ENCODE measurements at regions not wholly inside any gene's neighbourhood (a gene's known extent, or its start where the extent isn't known, plus 50 kb on each side); places are given as distances from the start of the nearest gene placed in this dataset.

- DNase-seq (ENCODE audit: low read depth): no peak
Measured at GRCh38 chr4:67234296-67234695, 311.0 kb downstream of the CENPC start.

GRCh38 chr4:67229148-67229547, 316.2 kb downstream of the CENPC start:
- DNase-seq (ENCODE audit: low read depth): no peak

GRCh38 chr4:67220861-67221260, 324.4 kb downstream of the CENPC start:
- no peak for DNase-seq (ENCODE audit: low read depth)

- no peak for DNase-seq (ENCODE audit: low read depth)
Measured at GRCh38 chr4:67218883-67219282, 326.4 kb downstream of the CENPC start.

GRCh38 chr4:67207941-67208441, 337.3 kb downstream of the CENPC start:
- no peak for DNase-seq (ENCODE audit: low read depth)

- no peak for DNase-seq (ENCODE audit: low read depth)
Measured at GRCh38 chr4:67204441-67204840, 340.9 kb downstream of the CENPC start.

- DNase-seq (ENCODE audit: low read depth): no peak
Measured at GRCh38 chr4:67201334-67201733, 344.0 kb downstream of the CENPC start.

- no peak for DNase-seq (ENCODE audit: low read depth)
Measured at GRCh38 chr4:67198727-67199126, 346.6 kb downstream of the CENPC start.

- no peak for DNase-seq (ENCODE audit: low read depth)
Measured at GRCh38 chr4:67167849-67168248, 377.5 kb downstream of the CENPC start.

- no peak for DNase-seq (ENCODE audit: low read depth)
Measured at GRCh38 chr4:67162690-67163089, 382.6 kb downstream of the CENPC start.

GRCh38 chr4:67161311-67161710, 384.0 kb downstream of the CENPC start:
- DNase-seq (ENCODE audit: low read depth): no peak

GRCh38 chr4:67160394-67160793, 384.9 kb downstream of the CENPC start:
- no peak for DNase-seq (ENCODE audit: low read depth)

GRCh38 chr4:67158666-67159065, 386.6 kb downstream of the CENPC start:
- DNase-seq (ENCODE audit: low read depth): no peak

- DNase-seq (ENCODE audit: low read depth): no peak
Measured at GRCh38 chr4:67152976-67153375, 392.3 kb downstream of the CENPC start.

- DNase-seq (ENCODE audit: low read depth): no peak
Measured at GRCh38 chr4:67151376-67152343, 393.6 kb downstream of the CENPC start.

GRCh38 chr4:67141586-67141985, 403.7 kb downstream of the CENPC start:
- DNase-seq (ENCODE audit: low read depth): no peak

GRCh38 chr4:67134616-67135015, 410.7 kb downstream of the CENPC start:
- DNase-seq (ENCODE audit: low read depth): no peak

- DNase-seq (ENCODE audit: low read depth): no peak
Measured at GRCh38 chr4:67133162-67133561, 412.1 kb downstream of the CENPC start.

- DNase-seq (ENCODE audit: low read depth): no peak
Measured at GRCh38 chr4:67131224-67131623, 414.1 kb downstream of the CENPC start.

GRCh38 chr4:67130411-67130810, 414.9 kb downstream of the CENPC start:
- no peak for DNase-seq (ENCODE audit: low read depth)

- DNase-seq (ENCODE audit: low read depth): no peak
Measured at GRCh38 chr4:67126570-67126969, 418.7 kb downstream of the CENPC start.

- DNase-seq (ENCODE audit: low read depth): no peak
Measured at GRCh38 chr4:67125636-67126514, 419.4 kb downstream of the CENPC start.

GRCh38 chr4:67124716-67125115, 420.6 kb downstream of the CENPC start:
- no peak for DNase-seq (ENCODE audit: low read depth)

Measured in T follicular helper cell (primary cell).